Erythroblast (primary cell): ENCODE measurements at regions not wholly inside any gene's neighbourhood (a gene's known extent, or its start where the extent isn't known, plus 50 kb on each side); places are given as distances from the start of the nearest gene placed in this dataset.

Source experiments
- GATA1 ChIP-seq: IDR thresholded peaks from 2 replicates; pipeline ENCODE4 v1.6.1; 2011; ENCODE audit warnings: low read depth, mild to moderate bottlenecking, control low read depth, low read length, moderate library complexity
- POLR2A ChIP-seq: IDR thresholded peaks from 2 replicates; pipeline ENCODE4 v1.6.1; 2011; ENCODE audit warnings: mild to moderate bottlenecking, low read length

DNA sequence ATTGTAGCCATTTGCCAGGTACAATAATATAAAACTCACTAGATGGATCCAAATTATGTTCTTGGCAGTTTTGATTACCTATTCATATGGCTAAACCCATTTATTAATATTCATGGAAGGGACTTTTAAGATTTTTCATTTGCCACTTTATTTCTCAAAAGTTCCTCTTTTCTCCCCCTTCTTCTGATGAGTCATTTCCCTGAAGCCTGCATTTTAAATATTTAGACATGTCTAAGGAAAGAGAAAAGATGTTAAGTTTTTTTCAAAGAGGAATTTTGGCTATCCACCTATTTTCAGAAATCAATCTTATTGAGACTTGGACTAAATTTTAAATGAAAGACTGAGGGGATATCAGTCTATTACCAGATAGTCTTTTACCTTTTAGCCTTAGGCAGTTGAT lies 1189.4 kb downstream of the EFNA5 start:
- TF ChIP-seq POLR2A (no peak), GATA1 (no peak)
